ENCODE measurements at regions not wholly inside any gene's neighbourhood (a gene's known extent, or its start where the extent isn't known, plus 50 kb on each side); places are given as distances from the start of the nearest gene placed in this dataset.

DNA sequence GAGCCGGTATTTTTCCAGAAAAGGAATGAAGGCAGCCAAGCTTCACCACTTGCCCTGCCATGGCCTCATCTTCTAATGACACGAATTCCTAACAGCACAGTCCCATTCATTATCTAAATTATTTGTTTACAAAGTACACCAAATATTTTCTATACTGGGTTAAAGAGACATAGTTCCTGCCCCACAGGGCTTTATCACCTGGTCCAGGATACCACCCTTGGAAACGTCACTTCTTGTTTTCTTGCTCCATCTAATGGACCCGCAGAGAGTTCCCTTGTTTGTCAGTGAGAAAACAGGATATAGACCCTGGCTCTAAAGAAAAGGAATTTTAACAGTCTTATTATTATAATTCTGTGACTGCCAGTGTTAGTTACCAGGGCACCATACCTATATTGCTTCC, 1165.4 kb downstream of the GATA3 start:
- no TSS peak for BruUV-seq (replicated peaks)
- Histone ChIP-seq H3K79me2 (ENCODE audit: control insufficient read depth, insufficient read depth, low read length) (no peaks in the 10 kb centered on the region), H3K9me1 (replicated peaks; ENCODE audit: control insufficient read depth, extremely low read depth, insufficient read depth, low read length) (no peaks in the 10 kb centered on the region), H3K4me3 (replicated peaks in 1 of 3; ENCODE audit: insufficient read depth in 1 of 3, low read depth in 1 of 3, low read length in 3 of 3) (no peak overlapping the region), H3K27ac (ENCODE audit: insufficient read depth, low read depth, low read length) (no peak overlapping the region), H3K9me3 (replicated peaks; ENCODE audit: control insufficient read depth, insufficient read depth, low read length) (no peaks in the 10 kb centered on the region), H3K36me3 (ENCODE audit: control insufficient read depth in 2 of 2, extremely low read depth in 1 of 2, insufficient read depth in 2 of 2, low read length in 2 of 2) (no peaks in the 10 kb centered on the region), H2AFZ (ENCODE audit: low read depth, low read length) (no peak overlapping the region), H3K4me2 (ENCODE audit: insufficient read depth, low read length) (no peak overlapping the region), H4K20me1 (replicated peaks; ENCODE audit: control insufficient read depth, extremely low read depth, insufficient read depth, low read length) (no peaks in the 10 kb centered on the region), H3K27me3 (ENCODE audit: control insufficient read depth in 2 of 2, insufficient read depth in 2 of 2, low read length in 2 of 2) (no peaks in the 10 kb centered on the region), H3K9ac (replicated peaks; ENCODE audit: extremely low read depth, insufficient read depth, low read length) (no peak overlapping the region), H3K4me1 (ENCODE audit: control insufficient read depth, extremely low read depth, insufficient read depth, low read length) (no peaks in the 10 kb centered on the region)
- DNase-seq (ENCODE audit: low read depth, low spot score) (no peak), FAIRE-seq (no peak)
- ChIA-PET CTCF (no interaction called here), POLR2A (no interaction called here)
- intact Hi-C loops (cut with micrococcal nuclease): no loop called here
- dilution Hi-C loops (cut with MboI; ENCODE audit: extremely low pct_ligation_motif_present, low sequenced_read_pairs): no loop called here
- TF ChIP-seq POLR2AphosphoS5 (IDR thresholded peaks at IDR 0.05; ENCODE audit: insufficient read depth, low read depth, low read length) (no peak), GATA2 (IDR thresholded peaks at IDR 0.05; ENCODE audit: insufficient read depth, insufficient read length, low read depth, low read length) (no peak), JUN (IDR thresholded peaks at IDR 0.05; ENCODE audit: borderline replicate concordance, insufficient read depth, insufficient read length, low read depth) (no peak), FOS (IDR thresholded peaks at IDR 0.05; ENCODE audit: borderline replicate concordance, insufficient read depth, low read length) (no peak), MYC (IDR thresholded peaks at IDR 0.05; ENCODE audit: low read depth, low read length) (no peak), EZH2 (IDR thresholded peaks at IDR 0.05; ENCODE audit: borderline replicate concordance, low read depth, low read length, severe bottlenecking) (no peak), POLR2A (IDR thresholded peaks at IDR 0.05; ENCODE audit: low read depth, low read length) (no peak)
- TF ChIP-seq, protein P1, sequence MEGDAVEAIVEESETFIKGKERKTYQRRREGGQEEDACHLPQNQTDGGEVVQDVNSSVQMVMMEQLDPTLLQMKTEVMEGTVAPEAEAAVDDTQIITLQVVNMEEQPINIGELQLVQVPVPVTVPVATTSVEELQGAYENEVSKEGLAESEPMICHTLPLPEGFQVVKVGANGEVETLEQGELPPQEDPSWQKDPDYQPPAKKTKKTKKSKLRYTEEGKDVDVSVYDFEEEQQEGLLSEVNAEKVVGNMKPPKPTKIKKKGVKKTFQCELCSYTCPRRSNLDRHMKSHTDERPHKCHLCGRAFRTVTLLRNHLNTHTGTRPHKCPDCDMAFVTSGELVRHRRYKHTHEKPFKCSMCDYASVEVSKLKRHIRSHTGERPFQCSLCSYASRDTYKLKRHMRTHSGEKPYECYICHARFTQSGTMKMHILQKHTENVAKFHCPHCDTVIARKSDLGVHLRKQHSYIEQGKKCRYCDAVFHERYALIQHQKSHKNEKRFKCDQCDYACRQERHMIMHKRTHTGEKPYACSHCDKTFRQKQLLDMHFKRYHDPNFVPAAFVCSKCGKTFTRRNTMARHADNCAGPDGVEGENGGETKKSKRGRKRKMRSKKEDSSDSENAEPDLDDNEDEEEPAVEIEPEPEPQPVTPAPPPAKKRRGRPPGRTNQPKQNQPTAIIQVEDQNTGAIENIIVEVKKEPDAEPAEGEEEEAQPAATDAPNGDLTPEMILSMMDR (IDR thresholded peaks at IDR 0.05; ENCODE audit: extremely low read depth in 1 of 2, insufficient read depth in 1 of 2, low read depth in 1 of 2, low read length in 2 of 2): no peak
- TF ChIP-seq, protein P2, sequence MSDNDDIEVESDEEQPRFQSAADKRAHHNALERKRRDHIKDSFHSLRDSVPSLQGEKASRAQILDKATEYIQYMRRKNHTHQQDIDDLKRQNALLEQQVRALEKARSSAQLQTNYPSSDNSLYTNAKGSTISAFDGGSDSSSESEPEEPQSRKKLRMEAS (IDR thresholded peaks at IDR 0.05; ENCODE audit: insufficient read depth, insufficient read length): no peak

Data from endothelial cell of umbilical vein (primary cell).